ENCODE measurements at regions not wholly inside any gene's neighbourhood (a gene's known extent, or its start where the extent isn't known, plus 50 kb on each side); places are given as distances from the start of the nearest gene placed in this dataset.

- TF ChIP-seq POLR2AphosphoS5 (IDR thresholded peaks at IDR 0.05) (no peak), CTCF (IDR thresholded peaks at IDR 0.05) (no peak), EP300 (IDR thresholded peaks at IDR 0.05) (no peak), POLR2A (IDR thresholded peaks at IDR 0.05) (no peak)
These were observed 1148.7 kb upstream of the TMEM132C start for GRCh38 chr12:127118251-127118650.

Data from stomach (tissue), 4 donors.